Spleen (tissue), 11 donors: ENCODE measurements at regions not wholly inside any gene's neighbourhood (a gene's known extent, or its start where the extent isn't known, plus 50 kb on each side); places are given as distances from the start of the nearest gene placed in this dataset.

Experiments used
- DNase-seq: peaks from one replicate; pipeline ENCODE4 v3.0.0-alpha.2; 2020
- H3K27ac ChIP-seq, 8 donors: fragments of 200-600 bp; sonication (generic) in 7 of 8; 1 replicate in 4 of 8; 2 replicates in 4 of 8; pipeline versions ENCODE4 v1.5.0 to v1.8.0; 2016 to 2021; ENCODE audit warnings: inconsistent platforms in 4 of 8, mild to moderate bottlenecking in 4 of 8, moderate library complexity in 1 of 8
- H3K27me3 ChIP-seq, 7 donors: fragments of 200-600 bp; sonication (generic) in 6 of 7; replicated peaks in 1 of 7; 1 replicate in 4 of 7; 2 replicates in 3 of 7; pipeline versions ENCODE4 v1.5.0 to v1.8.0; 2016 to 2021; ENCODE audit warnings: inconsistent platforms in 3 of 7, mild to moderate bottlenecking in 1 of 7
- H3K36me3 ChIP-seq, 6 donors: fragments of 200-600 bp; sonication (generic) in 5 of 6; 1 replicate in 4 of 6; 2 replicates in 2 of 6; pipeline versions ENCODE4 v1.5.0 to v1.8.0; 2016 to 2021; ENCODE audit warnings: inconsistent platforms in 2 of 6
- H3K4me1 ChIP-seq, 6 donors: fragments of 200-600 bp; sonication (generic) in 5 of 6; 1 replicate in 3 of 6; 2 replicates in 3 of 6; pipeline versions ENCODE4 v1.5.0 to v1.8.0; 2016 to 2021; ENCODE audit warnings: inconsistent platforms in 3 of 6
- H3K4me3 ChIP-seq, 8 donors: fragments of 200-600 bp; sonication (generic) in 7 of 8; 1 replicate in 4 of 8; 2 replicates in 4 of 8; pipeline versions ENCODE4 v1.5.0 to v1.8.0; 2016 to 2021; ENCODE audit warnings: inconsistent platforms in 4 of 8, mild to moderate bottlenecking in 4 of 8, moderate library complexity in 2 of 8
- H3K9me3 ChIP-seq, 8 donors: fragments of 200-600 bp; sonication (generic) in 7 of 8; 1 replicate in 4 of 8; 2 replicates in 4 of 8; pipeline versions ENCODE4 v1.5.0 to v1.8.0; 2016 to 2021; ENCODE audit warnings: inconsistent platforms in 4 of 8
- POLR2A ChIP-seq, 3 donors: fragments of 450-650 bp; IDR thresholded peaks; one replicate each; pipeline ENCODE4 v1.5.1; 2017; ENCODE audit warnings: antibody characterized with exemption in 3 of 3, mild to moderate bottlenecking in 1 of 3
- POLR2AphosphoS5 ChIP-seq, 3 donors: sonication (generic); formaldehyde crosslinking; IDR thresholded peaks; one replicate each; pipeline ENCODE4 v1.5.1; 2017; ENCODE audit warnings: antibody characterized with exemption in 3 of 3
- WGBS, 5 donors: extraction: QIAGEN DNeasy Blood & Tissue Kit in 3 of 5; methylation state at CpG; one replicate each; pipeline versions ENCODE4 v1.1.5 to v1.1.7; 2013 to 2018; 5-methylcytosine and 5-hydroxymethylcytosine counted together
- intact Hi-C: fragments of 100-400 bp; cut with DNase I; formaldehyde crosslinking; loops from one replicate; pipeline ENCODE4 v1.15.0; 2023; ENCODE audit warnings: low total_unique reads
- TF ChIP-seq, protein P1 (sequence below), 11 experiments: fragments of 200-600 bp in 7 of 11; fragments of 450-650 bp in 4 of 11; sonication (generic) in 4 of 11; IDR thresholded peaks in 8 of 11; conservative IDR thresholded peaks in 3 of 11; 1 replicate in 7 of 11; 2 replicates in 4 of 11; pipeline versions ENCODE4 v1.4.0 to v1.8.0; 2016 to 2021; ENCODE audit warnings: antibody characterized with exemption in 11 of 11, inconsistent platforms in 4 of 11, mild to moderate bottlenecking in 1 of 11
- donor health status: healthy with polysubstance abuse.
- donor health status: DM: no; HTN: no; CAD: no; lungs with moderate emphysema.
- donor health status: DM: no; HTN: no; CAD: no.
- donor health status: Bipolar disorder and iron deficiency.
- donor health status: healthy.
- donor health status: DM: no; HTN: no; CAD: no.
- donor health status: DM: yes; HTN: yes; CAD: no.

DNA sequence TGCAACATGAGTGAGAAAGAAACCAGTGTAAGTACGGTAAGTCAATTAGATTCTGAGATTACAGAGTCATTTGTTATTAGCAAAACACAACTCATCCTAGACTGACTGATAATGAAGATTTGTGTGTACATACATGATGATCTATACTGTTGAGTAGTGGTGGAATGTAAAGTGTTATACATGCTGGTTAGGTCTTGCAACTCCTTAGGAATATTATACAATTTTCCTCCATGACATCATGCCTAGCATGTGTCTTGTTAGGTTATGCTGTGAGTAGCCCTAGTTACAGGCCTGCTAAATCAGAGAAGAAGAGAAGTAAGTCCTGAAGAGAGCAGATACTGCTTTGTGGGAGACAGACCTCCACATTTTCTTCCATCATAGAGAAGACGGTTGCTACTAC lies 880.6 kb downstream of the LUZP2 start:
- 81 to 96% (median 89%) methylated on average over 2 of the region's 2 CpGs for WGBS, 5 donors
- peaks cover 0 to 21% (median 11%) of the 10 kb centered on the region in 8 donors for H3K9me3 ChIP-seq
- intact Hi-C loops = no loop called here

GRCh38 chr11:25396847-25397246 lies 900.0 kb downstream of the LUZP2 start:
- Histone ChIP-seq H3K4me3 (no peak overlapping the region), H3K9me3 (no peaks in the 10 kb centered on the region), H3K27me3 (no peaks in the 10 kb centered on the region), H3K27ac (no peak overlapping the region), H3K36me3 (no peaks in the 10 kb centered on the region), H3K4me1 (no peaks in the 10 kb centered on the region)
- DNase-seq = no peak
- intact Hi-C loops = no loop called here
- TF ChIP-seq POLR2AphosphoS5 (IDR thresholded peaks at IDR 0.05) (no peak), POLR2A (IDR thresholded peaks at IDR 0.05) (no peak)
- TF ChIP-seq, protein P1, sequence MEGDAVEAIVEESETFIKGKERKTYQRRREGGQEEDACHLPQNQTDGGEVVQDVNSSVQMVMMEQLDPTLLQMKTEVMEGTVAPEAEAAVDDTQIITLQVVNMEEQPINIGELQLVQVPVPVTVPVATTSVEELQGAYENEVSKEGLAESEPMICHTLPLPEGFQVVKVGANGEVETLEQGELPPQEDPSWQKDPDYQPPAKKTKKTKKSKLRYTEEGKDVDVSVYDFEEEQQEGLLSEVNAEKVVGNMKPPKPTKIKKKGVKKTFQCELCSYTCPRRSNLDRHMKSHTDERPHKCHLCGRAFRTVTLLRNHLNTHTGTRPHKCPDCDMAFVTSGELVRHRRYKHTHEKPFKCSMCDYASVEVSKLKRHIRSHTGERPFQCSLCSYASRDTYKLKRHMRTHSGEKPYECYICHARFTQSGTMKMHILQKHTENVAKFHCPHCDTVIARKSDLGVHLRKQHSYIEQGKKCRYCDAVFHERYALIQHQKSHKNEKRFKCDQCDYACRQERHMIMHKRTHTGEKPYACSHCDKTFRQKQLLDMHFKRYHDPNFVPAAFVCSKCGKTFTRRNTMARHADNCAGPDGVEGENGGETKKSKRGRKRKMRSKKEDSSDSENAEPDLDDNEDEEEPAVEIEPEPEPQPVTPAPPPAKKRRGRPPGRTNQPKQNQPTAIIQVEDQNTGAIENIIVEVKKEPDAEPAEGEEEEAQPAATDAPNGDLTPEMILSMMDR (IDR thresholded peaks at IDR 0.05 in 8 of 11, conservative IDR thresholded peaks at IDR 0.05 in 3 of 11) = no peak

More for the DNA sequence above, 880.6 kb downstream of the LUZP2 start:
- Histone ChIP-seq H3K27me3 (no peaks in the 10 kb centered on the region), H3K27ac (no peak overlapping the region), H3K4me1 (no peaks in the 10 kb centered on the region), H3K36me3 (no peaks in the 10 kb centered on the region), H3K4me3 (no peak overlapping the region)
- no peak for DNase-seq
- TF ChIP-seq POLR2AphosphoS5 (IDR thresholded peaks at IDR 0.05) (no peak), POLR2A (IDR thresholded peaks at IDR 0.05) (no peak)
- TF ChIP-seq, protein P1 (IDR thresholded peaks at IDR 0.05 in 8 of 11, conservative IDR thresholded peaks at IDR 0.05 in 3 of 11) = no peak

DNA sequence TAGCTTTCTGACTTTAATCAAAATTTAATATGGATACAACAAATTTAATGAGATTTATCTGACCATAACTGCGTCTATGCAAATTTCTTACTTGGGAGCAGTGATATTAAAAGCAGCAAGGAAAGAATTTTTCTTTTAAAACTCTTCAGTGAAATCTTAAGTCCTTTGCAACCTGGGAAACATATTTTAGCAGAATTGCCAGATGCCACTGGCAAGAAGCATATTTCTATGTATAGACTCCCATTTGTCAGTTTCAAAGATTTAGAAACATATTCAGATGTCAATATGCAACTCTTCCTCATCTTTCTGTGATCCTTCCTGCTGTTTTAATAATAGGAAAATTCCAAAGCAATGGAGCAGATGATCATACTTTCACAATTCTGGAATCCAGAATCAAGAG lies 911.3 kb downstream of the LUZP2 start:
- H3K4me3 ChIP-seq = no peak overlapping the region
- H3K36me3 ChIP-seq = no peaks in the 10 kb centered on the region
- 70 to 86% (median 81%) methylated on average over 1 of the region's 1 CpG for WGBS, 5 donors
- no peak overlapping the region for H3K27ac ChIP-seq
- no peaks in the 10 kb centered on the region for H3K4me1 ChIP-seq
- no peak for TF ChIP-seq POLR2A (IDR thresholded peaks at IDR 0.05)
- no peak for TF ChIP-seq POLR2AphosphoS5 (IDR thresholded peaks at IDR 0.05)
- TF ChIP-seq, protein P1 (IDR thresholded peaks at IDR 0.05 in 8 of 11, conservative IDR thresholded peaks at IDR 0.05 in 3 of 11) = no peak
- no peaks in the 10 kb centered on the region for H3K27me3 ChIP-seq
- intact Hi-C loops = no loop called here
- no peak for DNase-seq
- peaks cover 0 to 4% (median 0%) of the 10 kb centered on the region in 8 donors for H3K9me3 ChIP-seq

- no peak for DNase-seq
- Histone ChIP-seq H3K4me3 (no peak overlapping the region), H3K36me3 (no peaks in the 10 kb centered on the region), H3K27me3 (no peaks in the 10 kb centered on the region), H3K4me1 (no peaks in the 10 kb centered on the region), H3K27ac (no peak overlapping the region), H3K9me3 (peaks cover 0 to 8% (median 0%) of the 10 kb centered on the region in 8 donors)
- WGBS, 5 donors = 29 to 61% (median 54%) methylated on average over 3 of the region's 3 CpGs
- intact Hi-C loops = no loop called here
- no peak for TF ChIP-seq POLR2AphosphoS5 (IDR thresholded peaks at IDR 0.05)
- TF ChIP-seq POLR2A (IDR thresholded peaks at IDR 0.05) = no peak
- TF ChIP-seq, protein P1 (IDR thresholded peaks at IDR 0.05 in 8 of 11, conservative IDR thresholded peaks at IDR 0.05 in 3 of 11) = no peak
Observed at GRCh38 chr11:25415793-25416192, 916.1 kb upstream of the ANO3 start.
